ENCODE measurements at regions not wholly inside any gene's neighbourhood (a gene's known extent, or its start where the extent isn't known, plus 50 kb on each side); places are given as distances from the start of the nearest gene placed in this dataset.

DNA sequence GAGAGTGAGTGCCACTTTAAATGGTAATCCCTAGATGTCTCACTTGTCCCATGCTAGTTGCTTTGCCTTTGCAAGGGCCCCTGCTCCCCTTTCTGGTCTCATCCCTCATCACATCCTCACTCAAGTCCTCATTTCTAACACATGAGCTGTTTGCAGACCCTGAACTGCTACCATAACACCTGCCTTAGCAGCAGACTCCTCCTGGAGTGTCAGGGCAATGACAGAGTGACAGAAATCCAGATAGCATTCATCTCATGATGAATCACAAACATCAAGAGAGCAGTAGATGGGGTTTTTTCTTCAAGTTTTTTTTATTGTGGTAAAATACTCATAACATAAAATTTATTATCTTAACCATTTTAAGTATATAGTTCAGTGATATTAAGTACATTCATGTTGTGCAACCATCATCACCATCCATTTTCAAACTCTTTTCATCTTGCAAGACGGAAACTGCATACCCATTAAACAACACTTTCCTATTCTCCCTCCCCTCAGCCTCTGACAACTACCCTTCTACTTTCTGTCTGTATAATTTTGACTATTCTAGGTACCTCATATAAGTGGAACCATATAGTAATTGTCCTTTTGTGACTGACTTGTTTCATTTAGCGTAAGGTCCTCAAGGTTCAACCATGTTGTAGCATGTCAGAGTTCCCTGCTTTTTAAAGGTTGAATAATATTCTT is 133.2 kb upstream of the RPS6KA3 start:
- in situ Hi-C loops (cut with MboI; ENCODE audit: low sequenced_read_pairs), result no loop called here

DNA sequence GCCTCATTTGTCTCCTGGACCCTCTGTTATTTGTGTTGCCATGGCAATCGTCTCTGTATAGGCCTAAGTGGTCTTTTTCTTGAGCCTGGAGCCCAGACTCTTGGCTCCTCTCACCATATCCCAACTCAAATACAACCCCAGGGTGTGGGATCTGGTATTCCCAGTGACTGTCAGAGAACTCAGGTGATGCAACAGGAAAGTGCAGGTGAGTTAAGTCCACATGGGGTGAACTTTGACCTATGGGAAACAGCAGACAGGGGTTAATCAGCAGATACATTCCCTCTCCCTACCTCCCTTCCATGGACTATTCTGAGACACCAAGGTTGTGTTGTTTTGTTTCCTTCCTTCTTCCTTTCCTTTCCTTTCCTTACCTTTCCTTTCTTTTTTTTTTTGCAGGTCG is 130.9 kb upstream of the RPS6KA3 start:
- in situ Hi-C loops (cut with MboI; ENCODE audit: low sequenced_read_pairs), result no loop called here

DNA sequence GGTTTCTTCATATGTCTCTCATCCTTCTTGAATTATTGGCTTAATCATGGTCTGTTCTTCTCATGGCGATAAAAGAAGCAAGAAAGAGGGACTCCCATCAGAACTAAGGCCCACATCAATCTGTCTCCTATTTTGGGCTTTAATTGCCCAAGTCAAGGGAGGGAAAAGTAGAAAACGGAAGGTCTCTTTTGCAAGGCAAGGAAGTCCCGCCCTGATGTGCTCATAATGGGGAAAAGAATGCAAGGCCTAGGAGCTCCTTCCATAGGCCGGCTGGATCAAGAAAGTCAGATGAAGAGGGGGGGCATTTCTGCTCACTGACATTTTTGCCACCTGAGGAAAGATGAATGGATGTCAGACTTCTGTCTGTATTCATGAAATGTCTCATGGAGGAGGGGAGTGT is 127.7 kb upstream of the RPS6KA3 start:
- in situ Hi-C loops (cut with MboI; ENCODE audit: low sequenced_read_pairs), result no loop called here

DNA sequence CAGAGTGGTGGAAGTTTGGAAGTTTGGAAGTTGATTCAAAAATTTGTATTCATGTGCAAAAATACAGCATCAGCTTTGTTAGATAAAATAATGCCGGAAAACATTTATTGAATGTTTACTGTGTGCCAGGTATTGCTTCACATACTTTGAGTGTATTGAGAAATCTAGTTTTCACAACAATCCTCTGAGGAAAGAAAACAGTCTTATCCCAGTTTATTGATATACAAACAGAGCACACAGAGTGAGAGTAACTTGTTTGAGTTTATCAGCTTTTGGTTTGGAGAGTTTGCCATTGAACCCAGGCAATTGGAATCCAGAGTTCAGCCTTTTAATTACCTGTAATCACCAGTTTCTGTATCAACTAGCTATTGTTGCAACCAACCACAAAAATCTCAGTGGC is 127.2 kb upstream of the RPS6KA3 start:
- in situ Hi-C loops (cut with MboI; ENCODE audit: low sequenced_read_pairs), result no loop called here

DNA sequence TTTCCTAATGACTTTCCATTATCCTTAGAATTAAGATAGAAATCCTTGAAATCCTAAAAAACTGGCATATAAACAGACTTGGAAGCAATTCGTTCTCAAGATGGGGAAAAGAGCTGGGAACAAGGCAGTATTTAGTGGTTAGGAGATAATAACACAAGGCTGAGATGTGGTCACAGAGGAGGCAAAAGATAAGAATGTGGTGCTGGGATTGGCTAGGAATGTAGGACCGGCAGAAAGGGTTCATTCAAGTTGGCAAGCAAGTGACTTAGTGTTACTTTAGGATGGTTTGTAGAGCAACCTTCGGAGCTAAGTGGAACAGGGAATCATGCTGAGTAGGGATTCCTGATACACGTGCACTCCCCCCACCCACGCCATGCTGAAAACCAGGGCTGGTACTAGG is 121.9 kb upstream of the RPS6KA3 start:
- in situ Hi-C loops (cut with MboI; ENCODE audit: low sequenced_read_pairs), result no loop called here

DNA sequence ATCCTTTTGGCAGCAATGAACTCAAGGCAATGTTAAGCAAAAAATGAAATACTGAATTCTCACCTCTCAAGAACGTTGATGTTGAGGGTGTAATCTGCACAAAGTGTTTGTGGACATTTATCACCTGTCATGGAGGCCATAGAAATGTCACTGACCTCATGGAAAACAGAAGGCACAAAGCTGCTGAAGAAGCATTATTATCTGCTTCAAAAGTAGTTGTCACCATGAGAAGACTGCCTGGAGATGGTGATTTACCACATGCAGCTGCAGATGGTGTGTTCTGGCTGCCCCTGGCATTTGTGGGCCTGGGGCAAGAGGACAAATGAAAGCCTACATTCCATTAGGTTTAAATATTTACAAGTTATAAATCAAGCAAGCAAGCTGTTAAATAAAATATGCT is 116.8 kb upstream of the RPS6KA3 start:
- in situ Hi-C loops (cut with MboI; ENCODE audit: low sequenced_read_pairs), result no loop called here

DNA sequence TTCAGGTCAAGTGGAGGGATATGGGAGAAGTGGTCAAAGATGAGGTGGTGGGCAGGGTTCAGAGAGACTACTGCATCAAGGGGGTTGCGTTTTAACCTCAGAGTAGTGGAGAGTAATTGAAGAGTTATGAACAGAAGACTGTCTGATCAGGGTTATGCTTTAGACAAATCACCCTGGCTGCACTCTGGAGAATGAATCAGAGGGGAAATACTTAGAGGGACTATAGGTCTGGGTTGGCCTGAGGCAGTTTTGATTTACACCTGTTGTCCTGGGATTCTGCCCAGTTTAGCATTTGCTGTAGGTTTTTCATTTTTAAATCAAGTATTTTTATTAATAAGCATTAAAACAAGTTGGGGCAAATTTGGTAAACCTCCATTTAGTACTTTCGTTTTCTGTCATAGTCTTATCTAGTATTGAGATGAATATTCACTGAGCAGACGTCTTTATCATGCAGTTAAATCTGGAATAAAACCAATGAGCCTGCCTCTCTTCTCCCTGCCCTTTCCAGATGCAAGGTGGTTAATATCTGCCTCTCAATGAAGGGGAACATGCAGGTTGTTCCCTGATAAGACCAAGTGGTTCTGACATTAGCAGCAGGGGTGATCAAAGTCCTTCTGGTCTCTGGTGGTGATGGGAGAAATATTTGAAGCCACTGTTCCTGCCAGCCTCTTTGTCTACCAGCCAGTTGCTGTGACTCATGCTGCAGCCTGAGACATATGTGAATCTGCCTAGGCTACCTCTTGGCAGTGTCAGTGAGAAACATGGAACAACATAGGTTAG is 116.0 kb upstream of the RPS6KA3 start:
- in situ Hi-C loops (cut with MboI; ENCODE audit: low sequenced_read_pairs), result no loop called here

DNA sequence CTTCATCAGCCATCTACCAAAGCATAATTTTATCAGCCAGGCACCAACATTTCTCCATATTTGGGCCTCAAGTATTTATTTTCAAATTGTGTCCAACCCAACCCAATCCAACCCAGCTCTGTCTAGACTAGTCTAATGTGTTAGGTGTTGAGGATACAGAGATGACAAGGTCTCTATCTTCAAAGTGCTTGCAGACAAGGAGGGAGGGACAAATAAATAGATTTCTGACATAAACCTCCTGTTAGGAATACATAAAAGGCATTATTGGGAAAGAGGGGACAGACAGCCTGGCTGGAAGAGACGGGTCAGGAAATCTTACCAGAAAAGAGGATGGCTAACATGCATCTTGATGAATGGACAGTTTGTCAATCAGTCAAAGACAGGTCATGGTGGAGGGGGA is 115.4 kb upstream of the RPS6KA3 start:
- in situ Hi-C loops (cut with MboI; ENCODE audit: low sequenced_read_pairs), result no loop called here

DNA sequence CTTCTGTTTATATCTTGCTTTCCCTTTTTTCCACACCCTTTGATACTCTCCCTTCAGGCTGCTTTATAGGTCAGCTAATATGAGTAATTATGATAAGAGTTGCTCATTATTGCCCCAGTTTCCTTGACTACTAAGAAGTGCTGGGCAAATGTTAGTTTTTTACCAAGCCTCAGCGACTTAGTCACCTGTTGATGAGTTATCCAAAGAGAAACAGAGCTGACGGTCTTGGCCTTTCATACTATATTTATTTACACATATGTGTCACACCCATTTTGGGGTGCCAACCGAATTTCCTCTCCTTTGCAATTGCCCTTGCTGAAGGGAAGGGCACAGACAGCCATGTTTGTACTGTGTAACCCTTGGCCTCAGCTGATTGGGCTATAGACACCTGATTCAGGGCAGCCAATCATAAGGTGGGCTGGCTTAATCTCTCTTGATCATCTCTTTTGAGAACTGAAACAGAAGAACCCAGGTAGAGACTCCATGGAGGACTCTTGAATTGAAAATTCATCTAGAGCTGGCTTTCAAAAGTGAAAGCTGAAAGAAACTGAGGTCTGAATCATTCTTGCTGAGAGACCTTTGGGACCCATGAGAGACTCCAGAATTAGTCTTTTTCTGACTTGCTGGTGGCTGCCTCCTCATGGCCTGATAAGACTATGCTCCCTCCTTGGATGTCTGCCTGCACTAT is 111.7 kb upstream of the RPS6KA3 start:
- in situ Hi-C loops (cut with MboI; ENCODE audit: low sequenced_read_pairs), result no loop called here

DNA sequence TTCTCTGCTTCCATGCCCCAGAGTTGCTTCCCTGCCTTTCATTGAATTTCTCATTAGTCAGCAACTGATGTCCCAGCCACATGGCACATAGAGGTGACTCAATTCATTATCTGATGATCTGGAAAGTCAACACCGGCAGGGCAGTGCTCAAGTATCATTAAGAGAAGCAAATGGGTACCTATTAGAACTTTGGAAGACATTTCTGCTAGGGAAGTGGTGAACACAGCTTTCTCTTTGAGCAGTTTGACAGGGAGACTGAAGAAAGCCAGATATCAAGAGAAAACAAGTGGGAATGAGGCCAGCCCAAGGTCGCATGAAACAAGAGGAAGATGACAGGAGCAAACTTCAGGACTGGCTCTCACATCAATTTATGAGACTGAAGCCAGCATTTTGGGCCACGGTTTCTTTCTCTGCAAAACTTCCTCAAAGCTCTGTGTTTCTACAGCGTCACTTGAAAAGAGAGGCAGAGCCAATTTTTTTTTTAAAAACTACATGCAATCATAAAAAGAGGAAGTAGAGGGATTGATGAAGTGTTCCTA is 108.3 kb upstream of the RPS6KA3 start:
- in situ Hi-C loops (cut with MboI; ENCODE audit: low sequenced_read_pairs), result no loop called here

DNA sequence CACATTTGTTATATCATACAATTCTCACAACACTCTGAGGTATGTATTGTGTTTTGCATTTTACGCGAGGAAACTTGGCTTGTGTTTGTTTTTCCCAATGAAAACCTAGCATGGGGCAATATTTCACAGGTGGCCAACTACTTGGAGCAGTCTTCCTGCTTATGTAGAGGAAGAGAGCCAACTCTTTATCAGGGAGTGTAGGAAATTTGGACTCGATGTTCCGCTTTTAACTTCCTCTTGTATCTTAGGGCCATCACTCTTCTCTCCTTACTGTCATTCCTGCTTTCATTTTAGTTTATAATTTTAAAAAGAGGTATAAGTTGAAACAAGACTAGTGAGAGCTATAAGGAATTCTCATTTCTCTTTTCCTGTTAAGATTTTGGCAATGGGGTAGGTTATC is 107.7 kb upstream of the RPS6KA3 start:
- in situ Hi-C loops (cut with MboI; ENCODE audit: low sequenced_read_pairs), result no loop called here

DNA sequence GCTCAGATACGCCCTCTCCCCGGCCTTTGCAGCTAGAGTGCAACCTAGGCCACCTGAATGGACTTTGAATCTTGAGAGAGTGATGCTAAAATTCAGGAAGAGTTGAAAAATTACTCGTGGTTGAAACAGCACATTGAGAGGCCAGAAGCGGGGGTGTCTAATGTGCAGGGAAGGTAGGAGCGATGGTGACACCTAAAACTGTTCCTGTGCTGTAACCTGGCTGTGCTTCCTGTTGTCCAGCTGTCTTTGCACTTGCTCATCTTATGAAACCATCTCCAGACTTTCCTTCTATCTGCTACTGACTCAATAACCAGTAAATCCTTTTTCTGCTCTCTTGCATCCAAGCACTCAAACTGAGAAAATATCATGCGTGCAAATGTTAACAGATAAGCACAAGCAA is 106.4 kb upstream of the RPS6KA3 start:
- in situ Hi-C loops (cut with MboI; ENCODE audit: low sequenced_read_pairs), result no loop called here

DNA sequence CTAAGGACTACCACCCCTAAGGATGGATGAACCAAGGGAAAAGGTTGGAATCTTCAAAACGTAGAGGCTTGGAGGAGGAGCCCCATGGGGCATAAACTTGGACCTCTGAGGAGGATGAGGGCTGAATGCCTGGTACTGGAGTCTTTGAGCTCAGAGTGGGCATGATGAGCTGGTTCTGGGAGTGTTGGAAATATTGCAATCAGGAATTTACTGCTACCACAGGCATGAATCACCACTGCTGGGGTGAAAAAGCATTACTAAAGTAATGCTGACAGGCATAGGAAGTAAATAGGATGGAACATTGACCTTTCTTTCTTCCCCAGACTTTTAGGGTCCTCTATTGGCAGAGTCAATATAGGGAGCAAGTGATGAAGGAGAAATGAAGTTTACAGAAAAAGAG is 105.8 kb upstream of the RPS6KA3 start:
- in situ Hi-C loops (cut with MboI; ENCODE audit: low sequenced_read_pairs), result no loop called here

DNA sequence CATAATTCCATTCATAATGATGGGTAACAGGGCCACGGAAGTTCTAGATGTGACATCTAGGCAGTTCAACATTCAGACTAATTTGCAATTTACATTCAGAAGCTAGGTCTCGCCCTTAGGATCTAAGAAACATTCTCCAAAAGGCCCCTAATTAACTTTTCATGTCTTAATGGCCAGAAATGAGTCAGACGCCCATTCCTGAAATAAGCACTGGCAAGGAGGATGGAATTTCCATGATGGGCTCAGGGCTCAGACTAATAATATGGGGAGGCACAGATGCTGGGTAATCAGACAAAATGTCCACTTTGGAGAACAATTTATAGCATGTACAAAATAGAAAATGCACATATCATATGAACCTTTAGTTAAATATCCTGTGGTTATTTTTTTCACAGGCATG is 102.8 kb upstream of the RPS6KA3 start:
- in situ Hi-C loops (cut with MboI; ENCODE audit: low sequenced_read_pairs), result no loop called here

DNA sequence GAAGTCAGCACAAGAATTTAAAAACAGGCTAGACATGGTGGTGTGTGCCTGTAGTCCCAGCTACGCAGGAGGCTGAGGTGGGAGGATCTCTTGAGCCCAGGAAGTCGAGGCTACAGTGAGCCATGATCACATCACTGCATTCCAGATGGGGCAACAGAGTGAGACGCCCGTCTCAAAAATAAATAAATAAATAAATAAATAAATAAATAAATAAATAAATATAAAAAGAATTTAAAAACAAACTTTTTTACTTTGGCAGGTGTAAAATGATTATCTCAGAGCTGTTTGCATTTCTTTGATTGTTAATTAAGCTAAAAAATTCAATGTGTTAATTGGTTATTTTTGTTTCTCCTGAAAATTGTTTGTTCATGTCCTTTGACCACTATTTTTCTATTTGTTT is 97.5 kb upstream of the RPS6KA3 start:
- in situ Hi-C loops (cut with MboI; ENCODE audit: low sequenced_read_pairs), result no loop called here

DNA sequence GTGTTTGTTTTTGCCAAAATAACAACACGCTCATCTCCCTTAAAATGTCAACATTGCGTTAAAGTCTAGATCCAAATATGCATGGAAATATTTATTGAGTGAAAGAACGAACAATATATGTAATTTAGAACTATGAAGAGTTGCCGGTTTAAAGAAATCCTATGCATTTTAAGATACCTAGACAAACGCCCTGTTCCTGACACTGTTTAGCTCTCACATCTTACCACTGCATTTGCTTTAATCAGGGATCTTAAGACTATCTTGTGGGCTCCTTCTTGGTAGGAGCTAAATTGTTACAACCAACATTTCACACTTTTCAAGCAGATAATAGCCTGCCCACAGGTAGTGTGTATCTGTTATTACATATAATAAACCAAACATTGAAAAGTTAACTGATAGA is 96.6 kb upstream of the RPS6KA3 start:
- in situ Hi-C loops (cut with MboI; ENCODE audit: low sequenced_read_pairs), result no loop called here

DNA sequence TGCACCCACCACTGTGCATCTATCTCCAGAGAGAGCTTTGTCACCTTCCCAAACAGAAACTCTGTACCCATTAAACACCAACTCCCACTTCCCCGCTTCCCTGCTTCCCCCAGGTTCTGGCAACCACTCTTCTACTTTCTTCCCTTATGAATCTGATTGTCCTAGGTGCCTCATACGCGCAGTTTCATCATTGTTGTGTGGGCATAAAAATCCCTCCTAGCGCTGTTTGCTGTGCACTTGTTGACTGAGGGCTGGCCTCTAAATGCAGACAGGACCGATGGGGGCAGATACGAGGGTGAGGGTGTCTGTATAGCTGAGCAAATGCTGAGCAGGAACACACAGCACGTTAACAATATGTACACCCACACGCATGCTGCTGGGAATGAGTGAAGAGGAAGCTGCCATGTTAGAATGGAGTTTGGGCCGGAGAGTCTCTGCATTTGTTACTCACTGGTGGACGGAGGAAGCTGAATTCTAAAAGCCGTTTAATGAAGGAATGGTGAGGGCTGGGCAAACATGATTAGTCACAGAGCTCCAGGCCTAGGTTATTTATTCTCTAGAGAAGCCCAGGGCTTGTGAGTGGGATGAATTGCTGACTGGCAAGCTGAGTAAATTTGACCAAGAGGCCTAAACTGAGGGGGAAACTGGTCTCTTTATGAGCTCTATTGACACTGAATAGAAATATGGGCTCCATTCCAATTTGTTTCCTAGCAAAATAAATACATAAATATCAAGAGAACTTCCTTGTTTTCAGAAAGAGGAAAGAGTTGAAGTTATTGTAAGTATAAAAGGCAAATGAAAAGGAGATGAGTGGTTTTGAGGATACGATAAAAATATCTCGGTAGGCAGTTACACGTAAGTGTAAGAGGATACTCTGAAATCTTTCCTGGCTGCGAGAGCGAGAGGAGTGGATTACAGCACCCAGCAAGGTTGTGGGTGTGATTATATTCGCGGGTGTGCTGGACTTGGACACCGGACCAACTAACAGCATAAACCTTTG is 95.9 kb upstream of the RPS6KA3 start:
- in situ Hi-C loops (cut with MboI; ENCODE audit: low sequenced_read_pairs), result no loop called here

DNA sequence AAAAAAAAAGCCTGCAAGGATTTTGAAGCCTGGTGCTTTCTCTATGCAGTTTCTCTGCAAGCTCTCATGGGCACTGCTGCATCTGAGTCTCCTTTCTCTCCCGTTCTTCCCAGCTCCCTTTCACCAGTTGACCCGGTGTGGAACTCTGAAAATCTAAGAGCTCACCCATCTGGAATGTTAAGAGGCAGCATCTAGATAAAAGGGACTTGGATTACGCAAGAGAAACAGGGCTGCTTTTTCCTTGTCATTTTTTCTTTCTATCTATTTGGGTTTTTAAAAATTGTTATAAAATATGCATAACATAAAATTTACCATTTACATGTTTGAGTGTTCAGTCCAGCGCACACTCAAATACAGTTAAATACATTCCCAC is 95.2 kb upstream of the RPS6KA3 start:
- in situ Hi-C loops (cut with MboI; ENCODE audit: low sequenced_read_pairs), result no loop called here

DNA sequence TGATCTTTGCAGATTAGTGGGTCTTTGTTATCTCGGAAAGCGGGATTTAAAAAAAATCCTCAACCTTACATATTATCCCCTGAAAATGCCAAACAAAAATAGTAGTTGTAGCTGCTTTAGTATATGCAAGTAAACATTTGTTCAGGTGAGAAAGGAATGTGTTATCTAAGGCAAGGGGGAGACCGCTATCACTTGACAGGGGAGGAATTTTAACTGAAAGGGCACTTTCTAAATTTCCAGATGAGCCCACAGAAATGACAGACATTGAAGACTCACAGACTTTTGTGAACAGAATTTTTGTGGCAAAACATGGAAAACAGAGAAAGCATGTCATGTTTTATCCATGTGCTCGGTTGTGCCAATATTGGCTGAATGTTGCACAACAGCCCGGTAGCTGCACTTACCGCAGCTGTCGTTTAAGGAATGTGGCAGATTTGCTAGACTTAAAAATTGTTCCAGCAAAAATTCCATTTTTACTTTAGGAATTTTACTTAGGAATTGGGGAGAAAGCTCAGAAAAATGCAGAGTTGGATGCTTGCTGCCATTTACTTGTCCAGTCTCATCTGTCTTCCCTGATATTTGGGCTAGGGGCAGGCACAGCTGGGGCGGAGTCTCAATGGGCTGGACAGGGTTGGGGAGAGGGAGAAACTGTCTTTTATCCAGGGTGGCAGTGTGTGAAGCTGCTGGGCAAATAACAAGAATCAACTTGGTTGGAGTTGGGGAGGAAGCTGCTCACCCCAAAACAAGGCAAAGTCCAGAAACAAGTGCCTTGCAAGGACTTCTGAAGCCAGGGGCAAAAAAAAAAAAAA is 94.6 kb upstream of the RPS6KA3 start:
- in situ Hi-C loops (cut with MboI; ENCODE audit: low sequenced_read_pairs), result no loop called here

DNA sequence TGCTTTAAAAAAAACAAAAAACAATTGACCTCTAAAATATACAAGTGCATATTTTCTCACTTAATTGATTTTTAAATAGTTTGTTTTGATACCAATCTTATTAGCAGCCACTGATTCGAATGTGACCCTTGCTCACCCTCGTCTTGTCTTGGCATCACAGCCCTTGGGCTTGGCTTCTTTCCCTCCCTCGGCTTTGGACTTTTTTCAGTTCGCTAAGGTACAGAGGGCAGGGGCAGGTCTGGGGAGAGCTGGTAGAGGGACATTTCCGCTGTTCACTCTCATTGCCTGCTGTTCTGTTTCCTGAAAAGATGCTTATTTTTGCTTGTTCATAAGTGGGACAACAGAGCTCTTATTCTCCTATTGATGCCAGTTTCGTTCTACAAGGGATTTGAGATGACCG is 88.5 kb upstream of the RPS6KA3 start:
- in situ Hi-C loops (cut with MboI; ENCODE audit: low sequenced_read_pairs), result no loop called here

All from HL-60/S4 treated with retinoic acid at 250 ng/mL for 4 days and 3 days (cell line).